GM23338 (cell line): ENCODE measurements at regions not wholly inside any gene's neighbourhood (a gene's known extent, or its start where the extent isn't known, plus 50 kb on each side); places are given as distances from the start of the nearest gene placed in this dataset.

Source experiments
- ATAC-seq: fragments of 200-7000 bp; cut with Tn5 transposase; 3 replicates; pipeline ENCODE4 v1.9.1; 2020
- DNase-seq: peaks from one replicate; pipeline ENCODE4 v3.0.0-alpha.2; 2015; ENCODE audit warnings: low spot score
- H2AFZ ChIP-seq: fragments of 200-600 bp; sonication (generic); 2 replicates; pipeline ENCODE4 v1.8.0; 2016; ENCODE audit warnings: antibody characterized with exemption, mild to moderate bottlenecking, moderate library complexity
- H3F3A ChIP-seq: fragments of 200-600 bp; sonication (generic); replicated peaks from 2 replicates; pipeline ENCODE4 v1.8.0; 2017; ENCODE audit warnings: antibody characterized with exemption, mixed run types, low read depth
- H3K27ac ChIP-seq: fragments of 200-600 bp; sonication (generic); 2 replicates; pipeline ENCODE4 v1.6.1; 2016; ENCODE audit warnings: low read depth
- H3K27me3 ChIP-seq: fragments of 200-600 bp; sonication (generic); 2 replicates; pipeline ENCODE4 v1.8.0; 2016; ENCODE audit warnings: mild to moderate bottlenecking, mixed run types, moderate library complexity; ENCODE audit not compliant: insufficient read depth
- H3K36me3 ChIP-seq: fragments of 200-600 bp; sonication (generic); 2 replicates; pipeline ENCODE4 v1.8.0; 2016; ENCODE audit warnings: mild to moderate bottlenecking; ENCODE audit not compliant: insufficient read depth
- H3K4me1 ChIP-seq: fragments of 200-600 bp; sonication (generic); 2 replicates; pipeline ENCODE4 v1.8.0; 2016; ENCODE audit warnings: mild to moderate bottlenecking, moderate library complexity; ENCODE audit not compliant: insufficient read depth
- H3K4me2 ChIP-seq: fragments of 200-600 bp; sonication (generic); 2 replicates; pipeline ENCODE4 v1.7.1; 2017; ENCODE audit warnings: mixed run types
- H3K4me3 ChIP-seq: fragments of 200-600 bp; sonication (generic); 2 replicates; pipeline ENCODE4 v1.6.1; 2016; ENCODE audit warnings: mixed run types
- H3K79me2 ChIP-seq: fragments of 200-600 bp; sonication (generic); replicated peaks from 2 replicates; pipeline ENCODE4 v1.8.0; 2017; ENCODE audit warnings: mild to moderate bottlenecking; ENCODE audit not compliant: insufficient read depth
- H3K9me2 ChIP-seq: fragments of 200-600 bp; sonication (generic); 2 replicates; pipeline ENCODE4 v1.8.0; 2017; ENCODE audit not compliant: insufficient read depth
- H4K20me1 ChIP-seq: fragments of 200-600 bp; sonication (generic); replicated peaks from 2 replicates; pipeline ENCODE4 v1.8.0; 2017; ENCODE audit warnings: mild to moderate bottlenecking; ENCODE audit not compliant: insufficient read depth
- H3K27ac Mint-ChIP-seq: 2 replicates; pipeline ENCODE4 v1.8.0; 2020; ENCODE audit warnings: inconsistent platforms, mild to moderate bottlenecking, moderate library complexity, mixed read lengths
- H3K27me3 Mint-ChIP-seq: 3 replicates; pipeline ENCODE4 v1.8.0; 2022; ENCODE audit warnings: low read depth, mild to moderate bottlenecking, moderate library complexity, mixed read lengths, inconsistent platforms; ENCODE audit not compliant: insufficient read depth, poor library complexity
- H3K36me3 Mint-ChIP-seq: 3 replicates; pipeline ENCODE4 v1.8.0; 2021; ENCODE audit warnings: low read depth, mild to moderate bottlenecking, inconsistent platforms, moderate library complexity, mixed read lengths
- H3K4me1 Mint-ChIP-seq: 3 replicates; pipeline ENCODE4 v1.8.0; 2020; ENCODE audit warnings: mild to moderate bottlenecking, inconsistent platforms, mixed read lengths
- H3K4me3 Mint-ChIP-seq: 3 replicates; pipeline ENCODE4 v1.8.0; 2021; ENCODE audit warnings: moderate library complexity, mild to moderate bottlenecking, inconsistent platforms, mixed read lengths
- H3K9me3 Mint-ChIP-seq: 3 replicates; pipeline ENCODE4 v1.8.0; 2020; ENCODE audit warnings: moderate library complexity, mild to moderate bottlenecking, inconsistent platforms, mixed read lengths
- CREB1 ChIP-seq: fragments of 250-450 bp; sonication (Bioruptor Pico); IDR thresholded peaks from 2 replicates; pipeline ENCODE4 v1.5.0; 2020; ENCODE audit warnings: low read depth, mild to moderate bottlenecking, moderate library complexity
- CTCF ChIP-seq, 2 experiments: fragments of 200-600 bp in 1 of 2; sonication (generic) in 1 of 2; conservative IDR thresholded peaks; 2 replicates each; pipeline versions ENCODE4 v1.5.1 to v1.6.1; 2016 to 2017; ENCODE audit warnings: antibody characterized with exemption in 2 of 2, low read depth in 2 of 2, mild to moderate bottlenecking in 2 of 2, moderate library complexity in 1 of 2
- ETS1 ChIP-seq: IDR thresholded peaks from 2 replicates; pipeline ENCODE4 v1.6.1; 2016; ENCODE audit warnings: antibody characterized with exemption
- EZH2 ChIP-seq: fragments of 200-600 bp; sonication (generic); IDR thresholded peaks from one replicate; pipeline ENCODE4 v1.8.0; 2017; ENCODE audit warnings: antibody characterized with exemption, mild to moderate bottlenecking, low read depth; ENCODE audit not compliant: unreplicated experiment
- EZH2phosphoT487 ChIP-seq: fragments of 200-600 bp; sonication (generic); IDR thresholded peaks from one replicate; pipeline ENCODE4 v1.8.1; 2018; ENCODE audit warnings: antibody characterized with exemption; ENCODE audit not compliant: unreplicated experiment
- NANOG ChIP-seq: IDR thresholded peaks from 2 replicates; pipeline ENCODE4 v1.6.1; 2016; ENCODE audit warnings: antibody characterized with exemption, borderline replicate concordance
- POLR2AphosphoS5 ChIP-seq: IDR thresholded peaks from 2 replicates; pipeline ENCODE4 v1.6.1; 2016; ENCODE audit warnings: antibody characterized with exemption, low read depth
- REST ChIP-seq: IDR thresholded peaks from one replicate; pipeline ENCODE4 v1.6.1; 2018; ENCODE audit warnings: antibody characterized with exemption; ENCODE audit not compliant: unreplicated experiment
- STAT1 ChIP-seq: IDR thresholded peaks from one replicate; pipeline ENCODE4 v1.6.1; 2016; ENCODE audit warnings: antibody characterized with exemption; ENCODE audit not compliant: unreplicated experiment
- ZNF114 ChIP-seq: fragments of 250-450 bp; sonication (Bioruptor Pico); IDR thresholded peaks from 2 replicates; pipeline ENCODE4 v1.5.0; 2020; ENCODE audit warnings: mild to moderate bottlenecking, moderate library complexity
- ZNF331 ChIP-seq: fragments of 250-450 bp; sonication (Bioruptor Pico); IDR thresholded peaks from 2 replicates; pipeline ENCODE4 v1.5.0; 2020; ENCODE audit warnings: low read depth, mild to moderate bottlenecking, moderate library complexity

DNA sequence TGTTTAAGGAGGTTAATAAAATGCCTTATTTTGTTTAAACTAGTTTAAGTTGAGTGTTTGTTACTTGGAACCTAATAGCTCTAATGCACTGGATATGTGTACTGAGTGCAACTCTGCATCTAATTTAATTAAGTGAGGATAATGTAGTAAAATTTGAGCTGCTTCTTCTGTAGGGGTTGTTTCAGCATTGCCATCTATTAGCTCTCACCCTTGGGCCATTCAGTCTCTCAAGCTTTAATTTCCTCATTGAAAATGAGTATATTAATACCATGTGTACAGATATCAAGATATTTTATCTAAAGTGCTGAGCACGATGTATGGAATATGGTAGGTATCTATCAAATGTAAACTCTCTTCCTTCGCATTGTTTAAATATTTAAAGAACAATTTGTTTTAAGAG is 375.7 kb upstream of the LRRC3B start (continued):
- TF ChIP-seq REST, result no peak
- TF ChIP-seq CREB1 (CRISPR knock-in tag), result no peak
- no peak for TF ChIP-seq CTCF (conservative IDR thresholded peaks at IDR 0.05; ENCODE audit: low read depth in 2 of 2)
- TF ChIP-seq POLR2AphosphoS5, result no peak
- no peak for TF ChIP-seq EZH2
- no peak for TF ChIP-seq EZH2phosphoT487
- no peak for TF ChIP-seq STAT1
- TF ChIP-seq ZNF331 (CRISPR knock-in tag), result no peak
- TF ChIP-seq NANOG, result no peak
- no peak for TF ChIP-seq ZNF114
- no peak for TF ChIP-seq ETS1

- Histone ChIP-seq H3K27ac (no peak overlapping the region), H3F3A (no peaks in the 10 kb centered on the region), H3K4me3 (no peak overlapping the region), H3K27me3 (no peaks in the 10 kb centered on the region), H3K79me2 (no peaks in the 10 kb centered on the region), H3K9me2 (0 out of 2 replicates have a peak, but pooled peaks cover 3% of the 10 kb centered on the region), H4K20me1 (no peaks in the 10 kb centered on the region), H3K36me3 (no peaks in the 10 kb centered on the region), H3K4me1 (no peaks in the 10 kb centered on the region), H2AFZ (no peak overlapping the region), H3K4me2 (no peak overlapping the region)
- Mint-ChIP-seq H3K9me3 (peaks cover 15% of the 10 kb centered on the region), H3K27ac (no peak overlapping the region), H3K27me3 (peaks cover 1% of the 10 kb centered on the region), H3K4me1 (no peaks in the 10 kb centered on the region; the same call in 2 of the 3 replicates), H3K36me3 (peaks cover 14% of the 10 kb centered on the region), H3K4me3 (no peak overlapping the region)
- ATAC-seq (no peak), DNase-seq (no peak)
- TF ChIP-seq ZNF331 (CRISPR knock-in tag), result no peak
- no peak for TF ChIP-seq STAT1
- no peak for TF ChIP-seq CTCF (conservative IDR thresholded peaks at IDR 0.05; ENCODE audit: low read depth in 2 of 2)
These were observed 374.9 kb upstream of the LRRC3B start for GRCh38 chr3:26247712-26248111.
